Gastrocnemius medialis (tissue), 4 donors: ENCODE measurements at regions not wholly inside any gene's neighbourhood (a gene's known extent, or its start where the extent isn't known, plus 50 kb on each side); places are given as distances from the start of the nearest gene placed in this dataset.

Source experiments
- ATAC-seq, 2 donors: fragments of 150-250 bp; one replicate each; pipeline ENCODE4 v1.9.1; 2016
- DNase-seq, 2 donors: peaks; one replicate each; pipeline ENCODE4 v3.0.0-alpha.2; 2019
- H3K27ac ChIP-seq, 4 donors: fragments of 200-600 bp; sonication (generic); 1 replicate in 1 of 4; 2 replicates in 3 of 4; pipeline ENCODE4 v1.5.1; 2016 to 2018; ENCODE audit warnings: mild to moderate bottlenecking in 2 of 4, moderate library complexity in 1 of 4
- H3K27me3 ChIP-seq, 3 donors: fragments of 200-600 bp; sonication (generic) in 2 of 3; 1 replicate in 1 of 3; 2 replicates in 2 of 3; pipeline versions ENCODE4 v1.5.1 to v1.6.0; 2016 to 2019; ENCODE audit warnings: mild to moderate bottlenecking in 1 of 3, moderate library complexity in 1 of 3
- H3K36me3 ChIP-seq, 2 donors: fragments of 200-600 bp; sonication (generic) in 1 of 2; one replicate each; pipeline ENCODE4 v1.5.1; 2017 to 2018
- H3K4me1 ChIP-seq, 2 donors: fragments of 200-600 bp; sonication (generic) in 1 of 2; one replicate each; pipeline ENCODE4 v1.5.1; 2016 to 2017; ENCODE audit warnings: mild to moderate bottlenecking in 2 of 2
- H3K4me3 ChIP-seq, 4 donors: fragments of 200-600 bp; sonication (generic) in 3 of 4; 1 replicate in 1 of 4; 2 replicates in 3 of 4; pipeline ENCODE4 v1.5.1; 2016 to 2019; ENCODE audit warnings: mild to moderate bottlenecking in 2 of 4
- H3K9me3 ChIP-seq, 3 donors: fragments of 200-600 bp; sonication (generic) in 2 of 3; 1 replicate in 1 of 3; 2 replicates in 2 of 3; pipeline ENCODE4 v1.5.1; 2016 to 2019
- POLR2A ChIP-seq, 2 donors: fragments of 450-650 bp; IDR thresholded peaks; one replicate each; pipeline ENCODE4 v1.6.1; 2017; ENCODE audit warnings: antibody characterized with exemption in 2 of 2, mild to moderate bottlenecking in 2 of 2, moderate library complexity in 2 of 2
- in situ Hi-C, 4 donors: fragments of 200-750 bp; cut with MboI; loops; one replicate each; pipeline versions ENCODE4 v1.15.0 to v1.8.0; 2017; ENCODE audit warnings: low sequenced_read_pairs in 4 of 4
- intact Hi-C: fragments of 100-400 bp; cut with DNase I; formaldehyde crosslinking; loops from one replicate; pipeline ENCODE4 v1.15.1; 2023; ENCODE audit warnings: low total_unique reads
- TF ChIP-seq, protein P1 (sequence below), 5 experiments: fragments of 450-650 bp in 3 of 5; fragments of 200-600 bp in 2 of 5; sonication (generic) in 2 of 5; IDR thresholded peaks in 4 of 5; conservative IDR thresholded peaks in 1 of 5; 1 replicate in 4 of 5; 2 replicates in 1 of 5; pipeline ENCODE4 v1.5.1; 2016 to 2019; ENCODE audit warnings: antibody characterized with exemption in 5 of 5, mild to moderate bottlenecking in 3 of 5, moderate library complexity in 3 of 5

DNA sequence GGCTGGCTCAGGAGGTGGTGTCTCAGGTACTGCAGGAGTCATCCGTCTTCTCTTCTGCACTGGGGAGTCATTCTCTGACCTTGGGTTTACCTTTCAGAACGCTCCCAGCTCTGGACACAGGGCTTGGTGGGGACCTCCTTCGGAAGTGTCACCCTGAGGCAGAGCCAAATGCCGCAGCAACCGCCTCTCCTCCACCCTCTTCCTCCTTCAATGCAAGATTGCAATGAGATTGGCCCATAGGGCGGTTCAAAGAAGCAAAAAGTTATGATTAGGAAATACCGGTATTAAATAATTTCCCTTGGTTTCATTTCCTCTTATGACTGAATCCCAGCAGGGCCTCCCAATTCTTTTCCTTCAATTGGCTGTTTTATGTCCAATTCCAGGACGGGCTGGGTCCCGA lies 178.8 kb downstream of the ACKR3 start:
- Histone ChIP-seq H3K4me3 (no peak overlapping the region), H3K36me3 (no peaks in the 10 kb centered on the region), H3K9me3 (no peaks in the 10 kb centered on the region), H3K27me3 (no peaks in the 10 kb centered on the region), H3K27ac (peak overlapping the region in 3 of 4 donors; percentile 15 to 46 (median 17)), H3K4me1 (peaks cover 16 to 23% of the 10 kb centered on the region in 2 donors)
- TF ChIP-seq, protein P1, sequence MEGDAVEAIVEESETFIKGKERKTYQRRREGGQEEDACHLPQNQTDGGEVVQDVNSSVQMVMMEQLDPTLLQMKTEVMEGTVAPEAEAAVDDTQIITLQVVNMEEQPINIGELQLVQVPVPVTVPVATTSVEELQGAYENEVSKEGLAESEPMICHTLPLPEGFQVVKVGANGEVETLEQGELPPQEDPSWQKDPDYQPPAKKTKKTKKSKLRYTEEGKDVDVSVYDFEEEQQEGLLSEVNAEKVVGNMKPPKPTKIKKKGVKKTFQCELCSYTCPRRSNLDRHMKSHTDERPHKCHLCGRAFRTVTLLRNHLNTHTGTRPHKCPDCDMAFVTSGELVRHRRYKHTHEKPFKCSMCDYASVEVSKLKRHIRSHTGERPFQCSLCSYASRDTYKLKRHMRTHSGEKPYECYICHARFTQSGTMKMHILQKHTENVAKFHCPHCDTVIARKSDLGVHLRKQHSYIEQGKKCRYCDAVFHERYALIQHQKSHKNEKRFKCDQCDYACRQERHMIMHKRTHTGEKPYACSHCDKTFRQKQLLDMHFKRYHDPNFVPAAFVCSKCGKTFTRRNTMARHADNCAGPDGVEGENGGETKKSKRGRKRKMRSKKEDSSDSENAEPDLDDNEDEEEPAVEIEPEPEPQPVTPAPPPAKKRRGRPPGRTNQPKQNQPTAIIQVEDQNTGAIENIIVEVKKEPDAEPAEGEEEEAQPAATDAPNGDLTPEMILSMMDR (IDR thresholded peaks at IDR 0.05 in 4 of 5, conservative IDR thresholded peaks at IDR 0.05 in 1 of 5): no peak
- no peak for TF ChIP-seq POLR2A (IDR thresholded peaks at IDR 0.05)
- intact Hi-C loops (no loop called here), in situ Hi-C loops (no loop called here)
- ATAC-seq (peak in 1 of 2 donors; percentile 55), DNase-seq (no peak)

DNA sequence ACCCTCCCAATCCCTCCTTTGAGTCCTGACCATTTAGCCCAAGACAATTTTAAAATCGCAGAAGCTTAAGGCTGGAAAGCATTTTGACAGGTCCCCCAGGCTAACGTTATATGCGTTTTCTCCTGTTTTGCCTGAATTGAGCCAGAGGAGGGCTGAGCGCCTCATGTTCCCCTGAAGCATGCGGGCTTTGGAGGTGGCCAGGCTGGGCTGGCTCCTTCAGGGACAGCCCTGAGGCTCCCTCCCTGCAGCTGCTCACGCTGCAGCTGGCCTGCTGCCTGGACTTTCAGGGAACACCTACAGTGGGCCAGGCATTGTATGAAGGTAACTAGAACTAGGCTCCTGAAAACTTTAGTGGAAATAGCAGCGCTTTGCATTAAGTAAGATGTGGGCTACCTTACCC lies 179.2 kb downstream of the ACKR3 start:
- peak in 1 of 2 donors; percentile 57 for ATAC-seq

DNA sequence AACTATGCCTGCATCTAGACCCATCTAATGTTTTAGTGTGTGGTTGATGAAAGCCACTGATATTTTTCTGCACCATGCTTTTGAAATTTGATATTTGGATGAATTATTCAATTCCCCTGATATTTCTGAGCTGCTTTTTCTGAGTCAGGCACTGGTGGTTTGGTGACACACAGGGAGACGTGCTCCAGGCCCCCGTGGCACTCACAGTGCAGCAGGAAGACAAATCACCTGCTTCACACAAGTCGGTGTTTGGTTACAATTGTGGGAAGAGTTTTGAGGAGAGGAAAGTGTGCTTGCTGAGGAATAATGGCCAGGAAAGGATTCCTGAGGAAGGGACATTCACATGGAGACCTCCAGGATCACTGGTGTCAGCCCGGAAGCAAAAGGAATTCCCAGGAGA lies 179.7 kb downstream of the ACKR3 start:
- no peak for DNase-seq
- no peaks in the 10 kb centered on the region for H3K36me3 ChIP-seq
- H3K27ac ChIP-seq: peak overlapping the region in 2 of 4 donors; percentile 31 to 46
- no peaks in the 10 kb centered on the region for H3K9me3 ChIP-seq
- in situ Hi-C loops: no loop called here
- intact Hi-C loops: no loop called here
- H3K27me3 ChIP-seq: no peaks in the 10 kb centered on the region
- no peak overlapping the region for H3K4me3 ChIP-seq
- ATAC-seq: no peak
- TF ChIP-seq, protein P1 (IDR thresholded peaks at IDR 0.05 in 4 of 5, conservative IDR thresholded peaks at IDR 0.05 in 1 of 5): no peak
- TF ChIP-seq POLR2A (IDR thresholded peaks at IDR 0.05): no peak
- H3K4me1 ChIP-seq: peaks cover 23 to 32% of the 10 kb centered on the region in 2 donors

More for the DNA sequence above, 179.2 kb downstream of the ACKR3 start:
- DNase-seq: peak; percentile 27 to 65
- Histone ChIP-seq H3K9me3 (no peaks in the 10 kb centered on the region), H3K36me3 (no peaks in the 10 kb centered on the region), H3K4me3 (no peak overlapping the region), H3K27me3 (no peaks in the 10 kb centered on the region), H3K27ac (peak overlapping the region; percentile 12 to 46 (median 24)), H3K4me1 (peaks cover 20 to 27% of the 10 kb centered on the region in 2 donors)
- TF ChIP-seq, protein P1 (IDR thresholded peaks at IDR 0.05 in 4 of 5, conservative IDR thresholded peaks at IDR 0.05 in 1 of 5): no peak
- intact Hi-C loops (no loop called here), in situ Hi-C loops (no loop called here)

DNA sequence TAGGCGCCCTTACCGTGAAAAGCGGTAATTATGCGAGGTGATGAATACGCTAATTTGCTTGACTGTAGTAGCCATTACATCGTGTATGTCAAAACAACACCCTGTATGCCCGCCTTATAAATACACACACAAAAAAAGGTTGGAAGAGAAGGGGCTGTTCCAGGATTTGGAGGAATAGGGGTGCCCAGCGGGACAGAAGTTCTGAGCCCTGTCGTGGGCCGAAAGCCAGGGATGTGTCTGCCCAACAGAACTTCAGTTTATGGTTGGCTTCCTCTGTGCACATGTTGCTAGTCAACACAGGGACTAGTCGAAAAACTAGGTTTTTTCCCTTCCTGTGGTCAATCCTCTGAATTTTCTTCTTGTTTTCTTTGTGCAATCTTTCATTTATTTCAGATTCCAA lies 182.5 kb downstream of the ACKR3 start:
- no peak for DNase-seq
- intact Hi-C loops: no loop called here
- in situ Hi-C loops: no loop called here

More for the DNA sequence above, 182.5 kb downstream of the ACKR3 start:
- Histone ChIP-seq H3K27ac (no peak overlapping the region), H3K27me3 (no peaks in the 10 kb centered on the region), H3K4me3 (no peak overlapping the region), H3K9me3 (no peaks in the 10 kb centered on the region), H3K4me1 (peaks cover 28 to 35% of the 10 kb centered on the region in 2 donors), H3K36me3 (no peaks in the 10 kb centered on the region)
- TF ChIP-seq POLR2A (IDR thresholded peaks at IDR 0.05): no peak
- TF ChIP-seq, protein P1 (IDR thresholded peaks at IDR 0.05 in 4 of 5, conservative IDR thresholded peaks at IDR 0.05 in 1 of 5): no peak
- no peak for ATAC-seq
